OCI-LY7 (cell line): ENCODE measurements at regions not wholly inside any gene's neighbourhood (a gene's known extent, or its start where the extent isn't known, plus 50 kb on each side); places are given as distances from the start of the nearest gene placed in this dataset.

ENCODE experiments used
- EZH2phosphoT487 ChIP-seq: fragments of 200-600 bp; sonication (generic); IDR thresholded peaks from 2 replicates; pipeline ENCODE4 v1.6.1; 2018; ENCODE audit warnings: low read depth, borderline replicate concordance, mild to moderate bottlenecking, mixed run types, antibody characterized with exemption, low read length, moderate library complexity, mixed read lengths
- TF ChIP-seq, protein P1 (sequence below): fragments of 200-600 bp; sonication (generic); conservative IDR thresholded peaks from 2 replicates; pipeline ENCODE4 v1.5.1; 2014; ENCODE audit warnings: mild to moderate bottlenecking, antibody characterized with exemption, low read length, moderate library complexity, mixed read lengths

DNA sequence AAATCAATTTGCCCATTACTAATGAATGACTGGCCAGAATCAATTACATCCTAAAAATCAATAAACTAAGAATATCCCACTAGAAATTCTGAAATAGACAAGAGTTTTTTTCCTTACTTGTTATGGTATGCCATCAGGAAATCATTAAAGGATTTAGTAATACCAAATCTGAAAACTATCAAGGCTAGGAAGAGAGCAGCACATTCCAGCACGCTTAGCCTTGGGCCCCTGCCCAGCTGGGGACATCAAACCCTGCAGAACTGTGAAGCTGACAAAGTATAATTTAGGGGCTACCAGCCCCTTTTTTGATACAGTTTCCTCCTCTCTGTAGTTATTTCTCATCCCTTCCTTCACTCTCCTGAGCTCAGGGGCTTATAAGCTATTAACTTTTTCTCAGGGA, 247.8 kb upstream of the ZC3H12C start:
- TF ChIP-seq, protein P1, sequence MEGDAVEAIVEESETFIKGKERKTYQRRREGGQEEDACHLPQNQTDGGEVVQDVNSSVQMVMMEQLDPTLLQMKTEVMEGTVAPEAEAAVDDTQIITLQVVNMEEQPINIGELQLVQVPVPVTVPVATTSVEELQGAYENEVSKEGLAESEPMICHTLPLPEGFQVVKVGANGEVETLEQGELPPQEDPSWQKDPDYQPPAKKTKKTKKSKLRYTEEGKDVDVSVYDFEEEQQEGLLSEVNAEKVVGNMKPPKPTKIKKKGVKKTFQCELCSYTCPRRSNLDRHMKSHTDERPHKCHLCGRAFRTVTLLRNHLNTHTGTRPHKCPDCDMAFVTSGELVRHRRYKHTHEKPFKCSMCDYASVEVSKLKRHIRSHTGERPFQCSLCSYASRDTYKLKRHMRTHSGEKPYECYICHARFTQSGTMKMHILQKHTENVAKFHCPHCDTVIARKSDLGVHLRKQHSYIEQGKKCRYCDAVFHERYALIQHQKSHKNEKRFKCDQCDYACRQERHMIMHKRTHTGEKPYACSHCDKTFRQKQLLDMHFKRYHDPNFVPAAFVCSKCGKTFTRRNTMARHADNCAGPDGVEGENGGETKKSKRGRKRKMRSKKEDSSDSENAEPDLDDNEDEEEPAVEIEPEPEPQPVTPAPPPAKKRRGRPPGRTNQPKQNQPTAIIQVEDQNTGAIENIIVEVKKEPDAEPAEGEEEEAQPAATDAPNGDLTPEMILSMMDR, result no peak
- TF ChIP-seq EZH2phosphoT487, result no peak
